ENCODE measurements at regions not wholly inside any gene's neighbourhood (a gene's known extent, or its start where the extent isn't known, plus 50 kb on each side); places are given as distances from the start of the nearest gene placed in this dataset.
"Not testable (repeated sequence)": the region's sequence is repeated elsewhere in the genome, so short reads cannot be mapped to it uniquely, and the experiment has no call there.

- DNase-seq (ENCODE audit: low read depth in 2 of 2): no peak
Observed at GRCh38 chr9:129414377-129414992, 206.4 kb downstream of the C9orf50 start.

GRCh38 chr9:129413537-129414376, 207.1 kb downstream of the C9orf50 start:
- DNase-seq (ENCODE audit: low read depth in 2 of 2): peak; percentile 98 to 99

GRCh38 chr9:129412814-129413536, 207.9 kb downstream of the C9orf50 start:
- DNase-seq (ENCODE audit: low read depth in 2 of 2): peak in 1 of 2 donors; percentile 16

- DNase-seq (ENCODE audit: low read depth in 2 of 2): not testable (repeated sequence)
Observed at GRCh38 chr9:129412176-129412813, 208.6 kb downstream of the C9orf50 start.

- DNase-seq (ENCODE audit: low read depth in 2 of 2): no peak
Observed at GRCh38 chr9:129411501-129412175, 209.3 kb downstream of the C9orf50 start.

- no peak for DNase-seq (ENCODE audit: low read depth in 2 of 2)
Observed at GRCh38 chr9:129410226-129410625, 210.7 kb downstream of the C9orf50 start.

- no peak for DNase-seq (ENCODE audit: low read depth in 2 of 2)
Observed at GRCh38 chr9:129408535-129409215, 212.2 kb downstream of the C9orf50 start.

GRCh38 chr9:129407905-129408452, 212.9 kb downstream of the C9orf50 start:
- no peak for DNase-seq (ENCODE audit: low read depth in 2 of 2)

- no peak for DNase-seq (ENCODE audit: low read depth in 2 of 2)
Observed at GRCh38 chr9:129406278-129407225, 214.3 kb downstream of the C9orf50 start.

- no peak for DNase-seq (ENCODE audit: low read depth in 2 of 2)
Observed at GRCh38 chr9:129405827-129406213, 215.1 kb downstream of the C9orf50 start.

- DNase-seq (ENCODE audit: low read depth in 2 of 2): no peak
Observed at GRCh38 chr9:129405089-129405826, 215.6 kb downstream of the C9orf50 start.

GRCh38 chr9:129404621-129405020, 216.3 kb downstream of the C9orf50 start:
- no peak for DNase-seq (ENCODE audit: low read depth in 2 of 2)

GRCh38 chr9:129403779-129404620, 216.9 kb downstream of the C9orf50 start:
- DNase-seq (ENCODE audit: low read depth in 2 of 2): no peak

GRCh38 chr9:129402931-129403778, 217.7 kb downstream of the C9orf50 start:
- no peak for DNase-seq (ENCODE audit: low read depth in 2 of 2)

GRCh38 chr9:129402371-129402739, 218.5 kb downstream of the C9orf50 start:
- no peak for DNase-seq (ENCODE audit: low read depth in 2 of 2)

- DNase-seq (ENCODE audit: low read depth in 2 of 2): no peak
Observed at GRCh38 chr9:129401623-129402370, 219.1 kb downstream of the C9orf50 start.
